Right lobe of liver (tissue), 6 donors: ENCODE measurements at regions not wholly inside any gene's neighbourhood (a gene's known extent, or its start where the extent isn't known, plus 50 kb on each side); places are given as distances from the start of the nearest gene placed in this dataset.

Experiments used
- ATAC-seq, 4 donors: fragments of 200-7000 bp; cut with Tn5 transposase; one replicate each; pipeline ENCODE4 v1.9.1; 2020; ENCODE audit warnings: mild to moderate bottlenecking in 4 of 4, moderate library complexity in 4 of 4
- DNase-seq, 3 donors: peaks; one replicate each; pipeline ENCODE4 v3.0.0-alpha.2; 2020
- H3K27ac ChIP-seq, 3 donors: fragments of 200-600 bp; one replicate each; pipeline ENCODE4 v1.8.0; 2022
- H3K27me3 ChIP-seq, 2 donors: fragments of 200-600 bp; one replicate each; pipeline ENCODE4 v1.8.0; 2022
- H3K36me3 ChIP-seq, 4 donors: fragments of 200-600 bp; sonication (generic) in 1 of 4; one replicate each; pipeline versions ENCODE4 v1.5.1 to v1.8.0; 2017 to 2022; ENCODE audit warnings: control low read depth in 1 of 4
- H3K4me1 ChIP-seq, 4 donors: fragments of 200-600 bp; sonication (generic) in 1 of 4; one replicate each; pipeline versions ENCODE4 v1.5.1 to v1.8.0; 2017 to 2022; ENCODE audit warnings: control low read depth in 1 of 4
- H3K4me3 ChIP-seq, 3 donors: fragments of 200-600 bp; one replicate each; pipeline ENCODE4 v1.8.0; 2022
- H3K9me3 ChIP-seq, 4 donors: fragments of 200-600 bp; sonication (generic) in 1 of 4; one replicate each; pipeline versions ENCODE4 v1.5.1 to v1.8.0; 2017 to 2022; ENCODE audit warnings: control low read depth in 1 of 4
- CTCF ChIP-seq, 4 donors: fragments of 200-600 bp in 3 of 4; fragments of 450-650 bp in 1 of 4; IDR thresholded peaks; one replicate each; pipeline versions ENCODE4 v1.5.1 to v1.8.0; 2016 to 2022; ENCODE audit warnings: antibody characterized with exemption in 4 of 4, mild to moderate bottlenecking in 2 of 4
- POLR2A ChIP-seq: fragments of 450-650 bp; IDR thresholded peaks from one replicate; pipeline ENCODE4 v1.6.1; 2017; ENCODE audit warnings: antibody characterized with exemption, mild to moderate bottlenecking
- WGBS: methylation state at CpG from one replicate; pipeline ENCODE4 v1.1.6; 2018; ENCODE audit warnings: low coverage, low lambda C conversion rate; ENCODE audit not compliant: insufficient coverage; ENCODE audit errors: missing lambda C conversion rate; 5-methylcytosine and 5-hydroxymethylcytosine counted together
- intact Hi-C, 2 donors: fragments of 100-400 bp; cut with DNase I; formaldehyde crosslinking; loops; one replicate each; pipeline versions ENCODE4 v1.11.2 to v1.14.1; 2022
- donor health status: DM: no; HTN: yes; CAD: no.
- donor health status: DM: no; HTN: no; CAD: no.
- donor health status: DM: no; HTN: no; CAD: no.
- donor health status: DM: no; HTN: yes; CAD: no.
- donor health status: DM: no; HTN: yes; CAD: no.

GRCh38 chr17:34099859-34100515, 155.1 kb upstream of the CCL2 start:
- DNase-seq = no peak
- Histone ChIP-seq H3K36me3 (no peaks in the 10 kb centered on the region), H3K9me3 (no peaks in the 10 kb centered on the region), H3K4me1 (no peaks in the 10 kb centered on the region), H3K4me3 (no peak overlapping the region), H3K27ac (no peak overlapping the region), H3K27me3 (no peaks in the 10 kb centered on the region)
- WGBS = 82% methylated on average over 8 of the region's 8 CpGs
- ATAC-seq = no peak
- intact Hi-C loops = no loop called here
- no peak for TF ChIP-seq POLR2A
- TF ChIP-seq CTCF (IDR thresholded peaks at IDR 0.05) = no peak

- ATAC-seq (peak; percentile 75 to 85 (median 77)), DNase-seq (peak; percentile 17 to 57 (median 52))
- intact Hi-C loops = no loop called here
- peaks cover 0 to 35% (median 10%) of the 10 kb centered on the region in 4 donors for H3K4me1 ChIP-seq
- TF ChIP-seq POLR2A (no peak), CTCF (IDR thresholded peaks at IDR 0.05) (no peak)
- no peak overlapping the region for H3K4me3 ChIP-seq
- H3K27me3 ChIP-seq = no peaks in the 10 kb centered on the region
- WGBS = 44% methylated on average over 2 of the region's 2 CpGs
- H3K27ac ChIP-seq = peak overlapping the region in 1 of 3 donors; percentile 26
- no peaks in the 10 kb centered on the region for H3K36me3 ChIP-seq
- no peaks in the 10 kb centered on the region for H3K9me3 ChIP-seq
Observed at GRCh38 chr17:34107019-34107418, 148.1 kb upstream of the CCL2 start.

DNA sequence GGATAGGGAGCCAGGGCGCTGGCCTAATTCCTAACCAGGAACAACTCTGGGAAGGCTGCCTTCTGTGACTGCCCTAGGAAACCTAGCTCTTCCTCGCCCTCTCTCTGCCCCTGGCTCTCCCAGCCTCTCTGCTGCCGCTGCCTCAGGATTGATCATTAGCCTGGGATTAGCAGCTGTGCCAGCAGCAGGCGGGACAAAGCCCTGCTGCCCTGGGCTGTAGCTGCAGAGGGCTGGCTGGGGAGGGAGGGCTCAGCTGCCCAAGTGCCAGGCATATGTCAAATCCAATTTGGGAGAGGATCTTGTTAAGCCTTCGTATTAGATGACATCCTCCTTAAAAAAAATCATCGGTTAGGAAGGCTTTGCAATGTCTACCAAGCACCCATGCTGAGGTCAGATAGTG, 144.8 kb upstream of the CCL2 start:
- 22% methylated on average over 6 of the region's 6 CpGs for WGBS
- TF ChIP-seq POLR2A = no peak
- TF ChIP-seq CTCF (IDR thresholded peaks at IDR 0.05) = peak in 2 of 4 donors; percentile 23 to 29
- Histone ChIP-seq H3K4me1 (peaks cover 0 to 32% (median 10%) of the 10 kb centered on the region in 4 donors), H3K27ac (no peak overlapping the region), H3K27me3 (no peaks in the 10 kb centered on the region), H3K9me3 (no peaks in the 10 kb centered on the region), H3K4me3 (no peak overlapping the region), H3K36me3 (no peaks in the 10 kb centered on the region)
- intact Hi-C loops = no loop called here
- DNase-seq = peak; percentile 79 to 91 (median 90)
- ATAC-seq = peak; percentile 99 to 100 (median 100)

- H3K4me1 ChIP-seq = peaks cover 0 to 12% (median 3%) of the 10 kb centered on the region in 4 donors
- WGBS = 89% methylated on average over 2 of the region's 2 CpGs
- intact Hi-C loops = no loop called here
- no peak overlapping the region for H3K4me3 ChIP-seq
- TF ChIP-seq CTCF (IDR thresholded peaks at IDR 0.05) = no peak
- no peak for TF ChIP-seq POLR2A
- ATAC-seq = no peak
- H3K27me3 ChIP-seq = no peaks in the 10 kb centered on the region
- no peak overlapping the region for H3K27ac ChIP-seq
- no peaks in the 10 kb centered on the region for H3K36me3 ChIP-seq
- no peaks in the 10 kb centered on the region for H3K9me3 ChIP-seq
- no peak for DNase-seq
Observed at GRCh38 chr17:34113089-34113488, 142.0 kb upstream of the CCL2 start.

- TF ChIP-seq POLR2A (no peak), CTCF (IDR thresholded peaks at IDR 0.05) (no peak)
- Histone ChIP-seq H3K4me3 (no peak overlapping the region), H3K4me1 (peaks cover 0 to 12% (median 3%) of the 10 kb centered on the region in 4 donors), H3K27ac (no peak overlapping the region), H3K36me3 (no peaks in the 10 kb centered on the region), H3K27me3 (no peaks in the 10 kb centered on the region), H3K9me3 (no peaks in the 10 kb centered on the region)
- ATAC-seq (no peak), DNase-seq (no peak)
- intact Hi-C loops = no loop called here
Observed at GRCh38 chr17:34114174-34114573, 140.9 kb upstream of the CCL2 start.
